AG09309 (cell line): ENCODE measurements at regions not wholly inside any gene's neighbourhood (a gene's known extent, or its start where the extent isn't known, plus 50 kb on each side); places are given as distances from the start of the nearest gene placed in this dataset.

Experiments used
- DNase-seq: peaks from one replicate; pipeline ENCODE4 v3.0.0-alpha.2; 2010; ENCODE audit warnings: low read depth
- H3K4me3 ChIP-seq: 2 replicates; pipeline ENCODE4 v1.5.1; 2011; ENCODE audit warnings: mild to moderate bottlenecking, low read depth, low read length, moderate library complexity; ENCODE audit not compliant: control insufficient read depth
- TF ChIP-seq, protein P1 (sequence below): IDR thresholded peaks from 2 replicates; pipeline ENCODE4 v1.5.1; 2011; ENCODE audit warnings: mild to moderate bottlenecking, low read depth, low read length, inconsistent platforms; ENCODE audit not compliant: insufficient read depth, control insufficient read depth; ENCODE audit errors: missing control alignments

DNA sequence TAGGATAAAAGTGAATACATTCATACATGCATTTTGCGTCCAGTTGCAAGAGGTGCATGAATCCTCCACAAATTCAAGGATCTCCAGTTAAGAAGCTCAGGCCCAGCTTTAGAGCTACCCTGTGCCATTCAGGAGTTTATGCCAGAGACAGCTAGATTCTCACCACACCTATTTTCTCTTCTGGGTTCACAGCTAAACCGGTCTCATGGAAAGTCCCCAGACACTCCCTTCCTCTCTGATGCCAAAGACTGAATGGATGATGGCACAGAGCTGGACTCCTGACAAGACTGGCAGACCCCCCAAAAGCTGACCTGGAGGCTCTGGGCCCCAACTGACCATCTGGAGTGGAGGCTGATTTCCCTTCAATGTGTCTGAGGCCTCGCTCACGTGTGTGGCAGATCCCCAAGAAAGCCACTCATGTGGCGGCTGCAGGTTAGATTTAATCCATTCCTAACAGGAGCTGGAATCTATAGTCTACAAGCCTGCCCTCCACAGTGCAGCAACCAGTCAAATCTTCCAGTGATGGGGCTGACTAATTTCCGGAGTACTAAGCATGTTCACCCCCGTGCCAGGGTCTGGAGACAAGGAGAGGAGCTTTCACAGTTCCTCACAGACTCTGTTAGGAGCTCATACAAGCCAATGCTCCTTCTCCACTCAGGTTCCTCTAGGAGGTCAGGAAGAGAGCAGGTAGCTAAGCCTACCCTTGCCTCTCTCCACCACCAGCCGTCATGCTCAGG, 257.1 kb downstream of the BCL11A start:
- H3K4me3 ChIP-seq: no peak overlapping the region
- TF ChIP-seq, protein P1, sequence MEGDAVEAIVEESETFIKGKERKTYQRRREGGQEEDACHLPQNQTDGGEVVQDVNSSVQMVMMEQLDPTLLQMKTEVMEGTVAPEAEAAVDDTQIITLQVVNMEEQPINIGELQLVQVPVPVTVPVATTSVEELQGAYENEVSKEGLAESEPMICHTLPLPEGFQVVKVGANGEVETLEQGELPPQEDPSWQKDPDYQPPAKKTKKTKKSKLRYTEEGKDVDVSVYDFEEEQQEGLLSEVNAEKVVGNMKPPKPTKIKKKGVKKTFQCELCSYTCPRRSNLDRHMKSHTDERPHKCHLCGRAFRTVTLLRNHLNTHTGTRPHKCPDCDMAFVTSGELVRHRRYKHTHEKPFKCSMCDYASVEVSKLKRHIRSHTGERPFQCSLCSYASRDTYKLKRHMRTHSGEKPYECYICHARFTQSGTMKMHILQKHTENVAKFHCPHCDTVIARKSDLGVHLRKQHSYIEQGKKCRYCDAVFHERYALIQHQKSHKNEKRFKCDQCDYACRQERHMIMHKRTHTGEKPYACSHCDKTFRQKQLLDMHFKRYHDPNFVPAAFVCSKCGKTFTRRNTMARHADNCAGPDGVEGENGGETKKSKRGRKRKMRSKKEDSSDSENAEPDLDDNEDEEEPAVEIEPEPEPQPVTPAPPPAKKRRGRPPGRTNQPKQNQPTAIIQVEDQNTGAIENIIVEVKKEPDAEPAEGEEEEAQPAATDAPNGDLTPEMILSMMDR: no peak
- no peak for DNase-seq

GRCh38 chr2:60295636-60295962, 257.9 kb downstream of the BCL11A start:
- TF ChIP-seq, protein P1: no peak
- H3K4me3 ChIP-seq: no peak overlapping the region
- DNase-seq: no peak

DNA sequence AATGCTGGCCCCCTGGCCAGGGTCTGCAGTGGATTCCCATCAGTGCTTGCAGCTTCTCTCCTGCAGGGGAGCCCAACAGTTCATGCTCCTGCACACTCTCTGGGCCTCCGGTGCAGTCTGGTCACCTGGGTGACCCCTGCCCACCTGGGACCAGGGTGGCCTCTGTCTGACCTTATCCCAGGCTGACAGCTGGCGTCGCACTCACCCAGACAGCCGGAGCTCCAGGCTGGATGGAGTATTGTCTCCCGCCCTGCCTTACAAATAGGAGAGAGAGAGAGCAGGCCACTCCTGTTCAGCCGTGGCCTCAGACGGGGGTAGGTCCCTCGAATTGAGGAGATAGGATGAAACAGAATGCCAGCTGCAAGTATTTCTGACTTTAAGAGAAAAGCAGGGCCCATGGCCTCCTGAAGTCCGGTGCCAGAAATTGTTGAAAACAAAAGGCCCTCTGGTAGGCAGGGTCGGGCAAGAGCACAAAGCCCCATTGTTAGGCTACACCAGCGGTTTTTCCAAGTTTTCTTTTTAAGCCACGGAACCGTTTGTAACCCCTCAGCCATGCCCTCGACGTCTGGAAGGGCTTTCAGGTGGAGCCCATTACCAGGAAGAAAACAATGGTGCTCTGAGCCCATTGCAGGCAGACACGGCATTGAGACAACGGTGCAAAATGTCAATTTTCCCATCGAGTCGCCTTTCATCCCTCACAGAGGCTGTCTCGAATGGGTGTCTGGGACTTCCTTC, 258.4 kb downstream of the BCL11A start:
- H3K4me3 ChIP-seq: no peak overlapping the region
- DNase-seq: no peak
- TF ChIP-seq, protein P1: no peak

- TF ChIP-seq, protein P1: no peak
- DNase-seq: no peak
Observed at GRCh38 chr2:60292242-60292641, 261.2 kb downstream of the BCL11A start.

GRCh38 chr2:60290509-60290908, 262.9 kb downstream of the BCL11A start:
- no peak for DNase-seq
- H3K4me3 ChIP-seq: no peak overlapping the region
- TF ChIP-seq, protein P1: no peak

More at GRCh38 chr2:60292242-60292641, 261.2 kb downstream of the BCL11A start:
- no peak overlapping the region for H3K4me3 ChIP-seq

DNA sequence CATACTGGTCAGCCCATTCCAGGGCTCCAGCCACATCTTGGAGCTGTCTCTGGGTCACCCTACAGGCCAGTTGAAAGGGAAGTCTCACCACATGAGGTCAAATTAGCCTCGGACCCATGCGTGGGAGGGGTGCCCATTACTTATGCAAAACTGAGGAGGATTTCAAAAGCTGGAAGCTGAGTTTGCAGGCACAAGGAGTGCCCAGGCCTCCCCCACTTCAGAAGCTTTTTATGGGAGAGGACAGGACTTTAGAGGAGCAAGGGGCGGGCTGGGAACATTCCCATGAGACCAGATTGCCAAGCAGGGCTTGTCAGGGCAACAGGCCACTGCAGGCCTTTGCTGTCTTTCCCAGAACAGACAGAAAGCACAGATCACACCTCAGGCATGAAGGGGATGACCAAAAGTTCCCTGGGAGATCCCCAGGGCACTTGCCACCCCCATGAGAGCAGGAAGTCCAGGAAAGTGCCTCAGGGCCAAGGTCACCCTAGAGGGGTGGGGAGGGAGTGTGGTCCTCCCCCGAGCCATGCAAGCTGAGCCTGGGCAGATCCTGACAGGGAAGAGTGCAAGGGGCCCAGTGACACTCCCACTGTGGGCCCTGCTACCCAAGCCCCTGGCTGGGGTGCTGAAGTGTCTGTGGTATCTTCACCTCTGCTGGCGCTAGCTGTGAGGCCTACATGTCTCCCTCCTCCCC, 267.7 kb downstream of the BCL11A start:
- DNase-seq: no peak
- TF ChIP-seq, protein P1: no peak

More for the DNA sequence above, 267.7 kb downstream of the BCL11A start:
- no peak overlapping the region for H3K4me3 ChIP-seq
